Muscle of back (tissue), 3 donors: ENCODE measurements at regions not wholly inside any gene's neighbourhood (a gene's known extent, or its start where the extent isn't known, plus 50 kb on each side); places are given as distances from the start of the nearest gene placed in this dataset.

Source experiments
- DNase-seq, 3 donors: peaks; one replicate each; pipeline versions ENCODE4 v3.0.0 to v3.0.0-alpha.2; 2013

DNA sequence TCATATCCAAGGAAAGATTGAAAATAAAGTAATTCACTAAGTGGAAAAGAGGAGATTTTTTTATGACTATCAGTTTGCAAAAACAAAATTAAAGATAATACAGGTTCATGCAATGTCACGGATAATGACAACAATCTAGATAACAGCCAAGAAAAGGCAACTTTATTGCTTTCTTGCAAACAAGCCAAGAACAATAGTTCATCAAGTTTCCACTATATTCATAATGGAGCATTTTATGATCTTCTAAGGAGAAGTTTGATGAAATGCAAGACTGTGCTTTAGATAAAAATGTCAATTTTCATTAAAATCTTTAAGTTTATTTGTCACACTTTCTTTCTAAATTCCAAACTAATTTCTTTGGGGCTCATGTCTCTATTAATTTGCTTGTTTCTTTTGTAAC, 53.9 kb upstream of the NRP1 start:
- DNase-seq = peak in 1 of 3 donors; percentile 34

DNA sequence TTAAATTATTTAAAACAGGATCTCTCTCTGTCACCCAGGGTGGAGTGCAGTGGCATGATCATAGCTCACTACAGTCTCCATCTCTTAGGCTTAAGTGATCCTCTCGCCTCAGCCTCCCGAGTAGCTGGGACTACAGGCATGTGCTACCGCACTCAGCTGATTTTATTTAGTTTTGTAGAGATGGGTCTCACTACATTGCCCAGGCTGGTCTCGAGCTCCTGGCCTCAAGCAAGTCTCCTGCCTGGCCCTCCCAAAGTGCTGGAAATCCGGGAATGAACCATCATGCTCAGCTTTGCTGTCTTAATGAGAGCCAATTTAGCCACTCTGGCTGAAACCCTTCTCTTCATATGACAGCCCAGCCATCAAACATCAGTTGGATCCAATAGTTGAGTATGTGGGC, 53.3 kb upstream of the NRP1 start:
- no peak for DNase-seq

DNA sequence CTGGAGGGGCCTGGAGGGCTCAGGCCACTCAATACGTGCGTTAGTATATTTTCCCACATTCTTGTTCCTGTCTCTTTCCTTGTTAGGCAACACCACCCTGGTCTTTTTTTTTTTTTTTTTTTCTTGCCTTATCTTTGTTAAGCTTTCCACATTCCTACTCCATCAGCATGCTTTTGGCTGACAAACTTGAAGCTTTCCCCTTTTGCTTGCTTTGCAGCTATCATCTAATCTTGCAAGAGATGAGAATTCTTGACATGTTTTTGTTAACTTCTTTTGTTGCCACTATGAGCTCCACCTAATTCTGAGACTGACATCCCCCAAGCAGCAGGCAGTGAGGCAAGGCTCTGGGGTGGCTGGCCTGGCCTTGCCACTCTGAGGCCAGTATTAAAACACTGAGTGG, 52.5 kb upstream of the NRP1 start:
- no peak for DNase-seq

DNA sequence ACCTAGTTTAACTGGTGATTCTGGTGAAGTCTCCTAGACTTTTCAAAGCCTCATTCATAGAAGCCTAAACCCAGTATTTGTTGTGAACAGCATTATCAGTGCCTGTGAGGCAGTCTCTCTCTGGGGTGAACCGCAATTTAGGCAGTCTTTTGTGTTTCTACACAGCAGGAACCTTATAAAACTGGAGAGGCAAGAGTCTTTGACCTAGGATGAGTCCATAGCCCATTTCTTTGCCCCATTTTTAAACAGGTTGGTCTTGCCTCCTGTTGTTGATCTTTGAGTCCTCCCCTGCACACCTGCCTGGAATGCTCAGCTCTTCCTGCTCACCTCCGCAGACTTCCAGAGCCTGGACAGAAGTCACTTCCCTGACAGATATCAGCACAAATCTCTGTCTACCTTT, 51.2 kb upstream of the NRP1 start:
- no peak for DNase-seq

DNA sequence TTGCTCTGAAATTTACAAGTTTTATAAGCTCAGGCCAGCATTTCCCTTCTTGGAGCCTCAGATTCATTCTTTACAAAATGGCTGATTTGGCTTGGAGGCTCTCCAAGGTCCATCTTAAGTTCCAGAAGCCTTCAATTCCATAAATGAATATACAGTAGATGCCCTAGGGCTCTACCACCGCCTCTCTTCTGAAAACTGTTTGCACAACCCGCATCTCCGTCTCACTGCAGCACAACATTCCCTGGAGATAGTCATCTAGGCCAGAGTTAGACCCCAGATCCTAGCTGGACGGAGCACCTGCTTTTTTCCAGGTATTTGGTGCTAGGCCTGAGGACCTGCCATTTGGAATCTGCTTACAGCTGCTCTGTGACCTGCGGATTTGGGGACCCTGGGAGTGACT, 50.5 kb upstream of the NRP1 start:
- peak in 1 of 3 donors; percentile 34 for DNase-seq
